H9 (cell line): ENCODE measurements at regions not wholly inside any gene's neighbourhood (a gene's known extent, or its start where the extent isn't known, plus 50 kb on each side); places are given as distances from the start of the nearest gene placed in this dataset.

Experiments used
- DNase-seq: peaks from one replicate; pipeline ENCODE4 v3.0.0-alpha.2; 2017
- H2AFZ ChIP-seq: one replicate; pipeline ENCODE4 v1.6.1; 2013; ENCODE audit warnings: mild to moderate bottlenecking, low read length, control low read depth, moderate library complexity
- H2AK5ac ChIP-seq: 2 replicates; pipeline ENCODE4 v1.6.1; 2013; ENCODE audit warnings: low read length, control low read depth, mixed read lengths; ENCODE audit not compliant: insufficient read length
- H2BK120ac ChIP-seq: one replicate; pipeline ENCODE4 v1.6.1; 2013; ENCODE audit warnings: low read depth, mild to moderate bottlenecking, low read length, control low read depth, inconsistent platforms; ENCODE audit not compliant: poor library complexity, severe bottlenecking
- H2BK12ac ChIP-seq: 2 replicates; pipeline ENCODE4 v1.6.1; 2013; ENCODE audit warnings: low read length, control low read depth, mixed read lengths, low read depth; ENCODE audit not compliant: insufficient read length
- H2BK15ac ChIP-seq: 2 replicates; pipeline ENCODE4 v1.6.1; 2013; ENCODE audit warnings: low read depth, low read length, control low read depth
- H2BK20ac ChIP-seq: one replicate; pipeline ENCODE4 v1.6.1; 2013; ENCODE audit warnings: low read depth, mild to moderate bottlenecking, low read length, control low read depth, inconsistent platforms; ENCODE audit not compliant: poor library complexity, severe bottlenecking
- H2BK5ac ChIP-seq: 2 replicates; pipeline ENCODE4 v1.6.1; 2013; ENCODE audit warnings: low read length, control low read depth, mixed read lengths; ENCODE audit not compliant: insufficient read length
- H3K14ac ChIP-seq: 2 replicates; pipeline ENCODE4 v1.6.1; 2013; ENCODE audit warnings: low read length, control low read depth; ENCODE audit not compliant: insufficient read depth
- H3K18ac ChIP-seq: 2 replicates; pipeline ENCODE4 v1.6.1; 2013; ENCODE audit warnings: low read depth, mild to moderate bottlenecking, mixed read lengths, low read length, control low read depth; ENCODE audit not compliant: insufficient read length
- H3K23ac ChIP-seq: 2 replicates; pipeline ENCODE4 v1.6.1; 2013; ENCODE audit warnings: low read length, control low read depth, mixed read lengths, low read depth; ENCODE audit not compliant: insufficient read length
- H3K23me2 ChIP-seq: 2 replicates; pipeline ENCODE4 v1.6.1; 2013; ENCODE audit warnings: low read depth, mild to moderate bottlenecking, mixed read lengths, low read length, control low read depth; ENCODE audit not compliant: insufficient read length, poor library complexity, severe bottlenecking
- H3K27ac ChIP-seq: 2 replicates; pipeline ENCODE4 v1.5.1; 2013; ENCODE audit warnings: low read length, control low read depth, mixed read lengths, low read depth; ENCODE audit not compliant: insufficient read length
- H3K27me3 ChIP-seq: 2 replicates; pipeline ENCODE4 v1.6.1; 2013; ENCODE audit warnings: low read length, control low read depth, inconsistent platforms; ENCODE audit not compliant: insufficient read depth
- H3K4ac ChIP-seq: 2 replicates; pipeline ENCODE4 v1.6.1; 2013; ENCODE audit warnings: low read depth, mild to moderate bottlenecking, control low read depth, inconsistent platforms, low read length, moderate library complexity
- H3K4me1 ChIP-seq: 2 replicates; pipeline ENCODE4 v1.6.1; 2013; ENCODE audit warnings: low read length, control low read depth, inconsistent platforms; ENCODE audit not compliant: insufficient read depth
- H3K4me2 ChIP-seq: 2 replicates; pipeline ENCODE4 v1.6.1; 2013; ENCODE audit warnings: low read length, control low read depth, mixed read lengths; ENCODE audit not compliant: insufficient read length, insufficient read depth
- H3K56ac ChIP-seq: 2 replicates; pipeline ENCODE4 v1.6.1; 2013; ENCODE audit warnings: low read depth, mild to moderate bottlenecking, mixed read lengths, low read length, control low read depth; ENCODE audit not compliant: insufficient read length
- H3K79me1 ChIP-seq: 2 replicates; pipeline ENCODE4 v1.6.1; 2013; ENCODE audit warnings: low read depth, mild to moderate bottlenecking, moderate library complexity, low read length, control low read depth, inconsistent platforms; ENCODE audit not compliant: insufficient read depth, poor library complexity, severe bottlenecking
- H3K79me2 ChIP-seq: 2 replicates; pipeline ENCODE4 v1.6.1; 2013; ENCODE audit warnings: low read length, control low read depth, inconsistent platforms; ENCODE audit not compliant: insufficient read depth
- H3K9ac ChIP-seq: 2 replicates; pipeline ENCODE4 v1.6.1; 2013; ENCODE audit warnings: low read length, control low read depth, mixed read lengths; ENCODE audit not compliant: insufficient read length; ENCODE audit errors: extremely low read depth
- H3K9me3 ChIP-seq: one replicate; pipeline ENCODE4 v1.6.1; 2013; ENCODE audit warnings: low read depth, low read length, inconsistent platforms; ENCODE audit not compliant: control insufficient read depth
- H3T11ph ChIP-seq: one replicate; pipeline ENCODE4 v1.6.1; 2013; ENCODE audit warnings: mild to moderate bottlenecking, low read length, control low read depth, inconsistent platforms
- H4K20me1 ChIP-seq: one replicate; pipeline ENCODE4 v1.6.1; 2013; ENCODE audit not compliant: control insufficient read depth, insufficient read length, insufficient read depth
- H4K5ac ChIP-seq: 2 replicates; pipeline ENCODE4 v1.6.1; 2013; ENCODE audit warnings: low read depth, mild to moderate bottlenecking, mixed read lengths, low read length, control low read depth; ENCODE audit not compliant: insufficient read length
- H4K8ac ChIP-seq: replicated peaks from 2 replicates; pipeline ENCODE4 v1.6.1; 2013; ENCODE audit warnings: low read length, control low read depth, mixed read lengths, low read depth; ENCODE audit not compliant: insufficient read length
- H4K91ac ChIP-seq: 2 replicates; pipeline ENCODE4 v1.6.1; 2013; ENCODE audit warnings: low read depth, mild to moderate bottlenecking, moderate library complexity, mixed read lengths, low read length, control low read depth; ENCODE audit not compliant: insufficient read length
- H3K27ac Mint-ChIP-seq, 3 experiments: 2 replicates in 2 of 3; 3 replicates in 1 of 3; pipeline ENCODE4 v1.8.0; 2020 to 2021; ENCODE audit warnings: mixed read lengths in 3 of 3, mild to moderate bottlenecking in 1 of 3, moderate library complexity in 1 of 3
- H3K27me3 Mint-ChIP-seq: 2 replicates; pipeline ENCODE4 v1.8.0; 2021; ENCODE audit warnings: low read depth, mild to moderate bottlenecking, moderate library complexity, mixed read lengths
- H3K36me3 Mint-ChIP-seq, 3 experiments: 2 replicates in 2 of 3; 3 replicates in 1 of 3; pipeline ENCODE4 v1.8.0; 2020 to 2021; ENCODE audit warnings: low read depth in 3 of 3, mixed read lengths in 3 of 3; ENCODE audit not compliant: insufficient read depth in 1 of 3
- H3K4me1 Mint-ChIP-seq, 2 experiments: 2 replicates each; pipeline ENCODE4 v1.8.0; 2020; ENCODE audit warnings: mixed read lengths in 2 of 2
- H3K4me3 Mint-ChIP-seq, 2 experiments: 2 replicates in 1 of 2; 3 replicates in 1 of 2; pipeline ENCODE4 v1.8.0; 2020 to 2021; ENCODE audit warnings: mild to moderate bottlenecking in 2 of 2, mixed read lengths in 2 of 2, moderate library complexity in 1 of 2
- H3K9me3 Mint-ChIP-seq, 2 experiments: 2 replicates in 1 of 2; 3 replicates in 1 of 2; pipeline ENCODE4 v1.8.0; 2020; ENCODE audit warnings: mild to moderate bottlenecking in 2 of 2, mixed read lengths in 2 of 2, moderate library complexity in 1 of 2
- CTCF ChIP-seq: fragments of 200-600 bp; sonication (generic); conservative IDR thresholded peaks from 3 replicates; pipeline ENCODE4 v1.8.0; 2021; ENCODE audit warnings: antibody characterized with exemption, mild to moderate bottlenecking
- WGBS: extraction: QIAGEN DNeasy Blood & Tissue Kit; methylation state at CpG from one replicate; pipeline ENCODE4 v1.1.7; 2013; ENCODE audit warnings: missing lambda C conversion rate, low lambda C conversion rate, mixed read lengths; ENCODE audit not compliant: insufficient read length; ENCODE audit errors: extremely low coverage; 5-methylcytosine and 5-hydroxymethylcytosine counted together

GRCh38 chr6:134511984-134512683 lies 194.2 kb upstream of the SGK1 start:
- Histone ChIP-seq H4K5ac (no peak overlapping the region), H3K14ac (no peak overlapping the region), H3K9me3 (no peaks in the 10 kb centered on the region), H3T11ph (no peak overlapping the region), H4K91ac (no peak overlapping the region), H2AK5ac (no peak overlapping the region), H2BK5ac (no peak overlapping the region), H3K18ac (no peak overlapping the region), H3K23me2 (no peaks in the 10 kb centered on the region), H3K23ac (no peak overlapping the region), H3K4me1 (0 out of 2 replicates have a peak, but pooled peaks cover 5% of the 10 kb centered on the region), H4K8ac (no peak overlapping the region), H3K4me2 (no peak overlapping the region), H2BK12ac (no peak overlapping the region), H2BK120ac (no peak overlapping the region), H3K4ac (no peak overlapping the region), H3K27ac (no peak overlapping the region), H3K9ac (no peak overlapping the region), H4K20me1 (no peaks in the 10 kb centered on the region), H3K79me2 (no peaks in the 10 kb centered on the region), H3K27me3 (no peaks in the 10 kb centered on the region), H3K79me1 (no peaks in the 10 kb centered on the region), H3K56ac (no peak overlapping the region), H2AFZ (no peak overlapping the region), H2BK20ac (no peak overlapping the region), H2BK15ac (no peak overlapping the region)
- H3K27me3 Mint-ChIP-seq: no peaks in the 10 kb centered on the region
- no peaks in the 10 kb centered on the region for H3K9me3 Mint-ChIP-seq
- H3K4me1 Mint-ChIP-seq: peaks cover 18% of the 10 kb centered on the region in 2 experiments
- no peak for TF ChIP-seq CTCF
- DNase-seq: no peak
- H3K27ac Mint-ChIP-seq: 0 out of 7 replicates have a peak overlapping the region, but pooled peaks of 1 of the 3 experiments have one; percentile 7
- H3K4me3 Mint-ChIP-seq: no peak overlapping the region
- no peaks in the 10 kb centered on the region for H3K36me3 Mint-ChIP-seq
- WGBS: no CpG with 5 or more reads among the region's 7 CpGs
